IMR-90 (cell line): ENCODE measurements at regions not wholly inside any gene's neighbourhood (a gene's known extent, or its start where the extent isn't known, plus 50 kb on each side); places are given as distances from the start of the nearest gene placed in this dataset.

Experiments
- CEBPB ChIP-seq: IDR thresholded peaks from 2 replicates; pipeline ENCODE4 v1.6.1; 2012; ENCODE audit warnings: low read depth, low read length, improper control_type of control experiment
- NFE2L2 ChIP-seq: fragments of 150-350 bp; IDR thresholded peaks from 2 replicates; pipeline ENCODE4 v1.6.1; 2016; ENCODE audit warnings: low read depth, mild to moderate bottlenecking, low read length
- POLR2A ChIP-seq: IDR thresholded peaks from 2 replicates; pipeline ENCODE4 v1.6.1; 2012; ENCODE audit warnings: mild to moderate bottlenecking, low read depth, low read length
- RAD21 ChIP-seq: IDR thresholded peaks from 2 replicates; pipeline ENCODE4 v1.6.1; 2012; ENCODE audit warnings: low read length, improper control_type of control experiment
- RFX5 ChIP-seq: IDR thresholded peaks from 2 replicates; pipeline ENCODE4 v1.8.0; 2012; ENCODE audit warnings: low read depth, mild to moderate bottlenecking, low read length, moderate library complexity
- SMC3 ChIP-seq: fragments of 150-350 bp; IDR thresholded peaks from 2 replicates; pipeline ENCODE4 v1.6.1; 2016; ENCODE audit warnings: low read depth, mild to moderate bottlenecking, antibody characterized with exemption, low read length, moderate library complexity
- TF ChIP-seq, protein P1 (sequence below): conservative IDR thresholded peaks from 2 replicates; pipeline ENCODE4 v1.5.1; 2012; ENCODE audit warnings: mild to moderate bottlenecking, low read depth, low read length, improper control_type of control experiment
- TF ChIP-seq, protein P2 (sequence below): fragments of 150-350 bp; IDR thresholded peaks from 2 replicates; pipeline ENCODE4 v1.6.1; 2017; ENCODE audit warnings: mild to moderate bottlenecking, antibody characterized with exemption, low read length, low read depth

DNA sequence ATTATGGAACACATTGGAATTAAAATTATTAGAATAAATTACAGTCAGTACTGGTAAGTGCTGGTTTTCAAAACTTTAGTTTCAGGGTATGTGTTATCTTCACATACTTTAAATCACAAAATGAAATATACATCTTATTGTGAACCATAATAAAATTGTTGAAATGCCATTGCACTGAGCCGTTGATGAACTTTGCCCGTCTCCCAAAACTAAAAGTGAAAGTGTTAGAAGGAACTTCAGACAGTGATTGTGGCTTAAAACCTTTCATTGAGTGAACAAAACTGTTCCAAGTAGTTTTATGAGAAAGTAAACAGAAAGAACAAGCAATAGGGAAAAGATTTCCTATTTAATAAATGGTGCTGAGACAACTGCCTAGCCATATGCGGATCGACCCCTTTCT, 811.6 kb downstream of the PLCL1 start:
- TF ChIP-seq, protein P1, sequence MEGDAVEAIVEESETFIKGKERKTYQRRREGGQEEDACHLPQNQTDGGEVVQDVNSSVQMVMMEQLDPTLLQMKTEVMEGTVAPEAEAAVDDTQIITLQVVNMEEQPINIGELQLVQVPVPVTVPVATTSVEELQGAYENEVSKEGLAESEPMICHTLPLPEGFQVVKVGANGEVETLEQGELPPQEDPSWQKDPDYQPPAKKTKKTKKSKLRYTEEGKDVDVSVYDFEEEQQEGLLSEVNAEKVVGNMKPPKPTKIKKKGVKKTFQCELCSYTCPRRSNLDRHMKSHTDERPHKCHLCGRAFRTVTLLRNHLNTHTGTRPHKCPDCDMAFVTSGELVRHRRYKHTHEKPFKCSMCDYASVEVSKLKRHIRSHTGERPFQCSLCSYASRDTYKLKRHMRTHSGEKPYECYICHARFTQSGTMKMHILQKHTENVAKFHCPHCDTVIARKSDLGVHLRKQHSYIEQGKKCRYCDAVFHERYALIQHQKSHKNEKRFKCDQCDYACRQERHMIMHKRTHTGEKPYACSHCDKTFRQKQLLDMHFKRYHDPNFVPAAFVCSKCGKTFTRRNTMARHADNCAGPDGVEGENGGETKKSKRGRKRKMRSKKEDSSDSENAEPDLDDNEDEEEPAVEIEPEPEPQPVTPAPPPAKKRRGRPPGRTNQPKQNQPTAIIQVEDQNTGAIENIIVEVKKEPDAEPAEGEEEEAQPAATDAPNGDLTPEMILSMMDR = no peak
- no peak for TF ChIP-seq POLR2A
- TF ChIP-seq SMC3 = no peak
- TF ChIP-seq RFX5 = no peak
- TF ChIP-seq NFE2L2 = no peak
- TF ChIP-seq CEBPB = no peak
- TF ChIP-seq, protein P2, sequence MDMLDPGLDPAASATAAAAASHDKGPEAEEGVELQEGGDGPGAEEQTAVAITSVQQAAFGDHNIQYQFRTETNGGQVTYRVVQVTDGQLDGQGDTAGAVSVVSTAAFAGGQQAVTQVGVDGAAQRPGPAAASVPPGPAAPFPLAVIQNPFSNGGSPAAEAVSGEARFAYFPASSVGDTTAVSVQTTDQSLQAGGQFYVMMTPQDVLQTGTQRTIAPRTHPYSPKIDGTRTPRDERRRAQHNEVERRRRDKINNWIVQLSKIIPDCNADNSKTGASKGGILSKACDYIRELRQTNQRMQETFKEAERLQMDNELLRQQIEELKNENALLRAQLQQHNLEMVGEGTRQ = no peak
- no peak for TF ChIP-seq RAD21
